Epithelial cell of proximal tubule (primary cell): ENCODE measurements at regions not wholly inside any gene's neighbourhood (a gene's known extent, or its start where the extent isn't known, plus 50 kb on each side); places are given as distances from the start of the nearest gene placed in this dataset.

Source experiments
- DNase-seq: peaks from one replicate; pipeline ENCODE4 v3.0.0-alpha.2; 2011; ENCODE audit warnings: low read depth
- H3K4me3 ChIP-seq: 2 replicates; pipeline ENCODE4 v1.5.1; 2011; ENCODE audit warnings: low read depth, mild to moderate bottlenecking, low read length
- CTCF ChIP-seq: conservative IDR thresholded peaks from 2 replicates; pipeline ENCODE4 v1.5.1; 2012; ENCODE audit warnings: low read depth, mild to moderate bottlenecking, low read length

GRCh38 chr16:73730481-73731090, 566.0 kb upstream of the PSMD7 start:
- H3K4me3 ChIP-seq = no peak overlapping the region
- TF ChIP-seq CTCF = no peak
- no peak for DNase-seq

- no peak for DNase-seq
- TF ChIP-seq CTCF = no peak
- no peak overlapping the region for H3K4me3 ChIP-seq
Measured at GRCh38 chr16:73725156-73725555, 571.5 kb upstream of the PSMD7 start.

GRCh38 chr16:73724503-73724902, 572.1 kb upstream of the PSMD7 start:
- no peak for TF ChIP-seq CTCF
- H3K4me3 ChIP-seq = no peak overlapping the region
- DNase-seq = no peak

- no peak for TF ChIP-seq CTCF
- no peak for DNase-seq
- no peak overlapping the region for H3K4me3 ChIP-seq
Measured at GRCh38 chr16:73717266-73717974, 579.2 kb upstream of the PSMD7 start.

- TF ChIP-seq CTCF = no peak
- DNase-seq = no peak
- no peak overlapping the region for H3K4me3 ChIP-seq
Measured at GRCh38 chr16:73714976-73715375, 581.6 kb upstream of the PSMD7 start.

GRCh38 chr16:73713778-73714495, 582.7 kb upstream of the PSMD7 start:
- peak; percentile 67 for TF ChIP-seq CTCF
- DNase-seq = no peak
- H3K4me3 ChIP-seq = no peak overlapping the region
